Neuronal stem cell (in vitro differentiated cells): ENCODE measurements at regions not wholly inside any gene's neighbourhood (a gene's known extent, or its start where the extent isn't known, plus 50 kb on each side); places are given as distances from the start of the nearest gene placed in this dataset.

Source experiments
- DNase-seq: peaks from one replicate; pipeline ENCODE4 v3.0.0-alpha.2; 2013; ENCODE audit warnings: low spot score
- H2AFZ ChIP-seq: one replicate; pipeline ENCODE4 v1.6.1; 2013; ENCODE audit warnings: mild to moderate bottlenecking, low read length, inconsistent platforms
- H2AK5ac ChIP-seq: 2 replicates; pipeline ENCODE4 v1.6.1; 2013; ENCODE audit warnings: low read depth, mild to moderate bottlenecking, inconsistent platforms, low read length, moderate library complexity, mixed read lengths
- H2BK120ac ChIP-seq: 2 replicates; pipeline ENCODE4 v1.6.1; 2013; ENCODE audit warnings: low read depth, mild to moderate bottlenecking, inconsistent platforms, low read length, moderate library complexity, mixed read lengths
- H2BK12ac ChIP-seq: one replicate; pipeline ENCODE4 v1.6.1; 2013; ENCODE audit warnings: low read length, inconsistent platforms
- H2BK15ac ChIP-seq: 2 replicates; pipeline ENCODE4 v1.6.1; 2013; ENCODE audit warnings: mild to moderate bottlenecking, low read length, inconsistent platforms, mixed read lengths
- H2BK5ac ChIP-seq: one replicate; pipeline ENCODE4 v1.6.1; 2013; ENCODE audit warnings: inconsistent platforms, mild to moderate bottlenecking, low read length, moderate library complexity
- H3K14ac ChIP-seq: one replicate; pipeline ENCODE4 v1.6.1; 2013; ENCODE audit warnings: low read length, inconsistent platforms
- H3K18ac ChIP-seq: 2 replicates; pipeline ENCODE4 v1.6.1; 2013; ENCODE audit warnings: low read length, inconsistent platforms
- H3K23ac ChIP-seq: 2 replicates; pipeline ENCODE4 v1.6.1; 2013; ENCODE audit warnings: low read depth, mild to moderate bottlenecking, mixed read lengths, low read length, inconsistent platforms; ENCODE audit not compliant: poor library complexity
- H3K27ac ChIP-seq: replicated peaks from 3 replicates; pipeline ENCODE4 v1.5.1; 2013; ENCODE audit warnings: low read length, inconsistent platforms
- H3K27me3 ChIP-seq, 3 experiments: 2 replicates each; pipeline ENCODE4 v1.6.1; 2013; ENCODE audit warnings: low read length in 3 of 3, mild to moderate bottlenecking in 2 of 3, inconsistent platforms in 1 of 3, low read depth in 1 of 3, mixed read lengths in 1 of 3, moderate library complexity in 1 of 3; ENCODE audit not compliant: control insufficient read depth in 3 of 3, insufficient read depth in 3 of 3
- H3K36me3 ChIP-seq, 2 donors: replicated peaks in 1 of 2; 2 replicates each; pipeline ENCODE4 v1.6.1; 2013; ENCODE audit warnings: low read length in 2 of 2; ENCODE audit not compliant: control insufficient read depth in 2 of 2, insufficient read depth in 2 of 2
- H3K4ac ChIP-seq: 2 replicates; pipeline ENCODE4 v1.6.1; 2013; ENCODE audit warnings: inconsistent platforms, mild to moderate bottlenecking, low read length, moderate library complexity
- H3K4me1 ChIP-seq, 2 donors: 1 replicate in 1 of 2; 2 replicates in 1 of 2; pipeline ENCODE4 v1.6.1; 2013; ENCODE audit warnings: low read length in 2 of 2, low read depth in 1 of 2; ENCODE audit not compliant: control insufficient read depth in 2 of 2, insufficient read depth in 1 of 2
- H3K4me2 ChIP-seq: one replicate; pipeline ENCODE4 v1.6.1; 2013; ENCODE audit warnings: mild to moderate bottlenecking, low read length, inconsistent platforms; ENCODE audit not compliant: insufficient read depth, poor library complexity, severe bottlenecking
- H3K4me3 ChIP-seq, 2 donors: 2 replicates each; pipeline ENCODE4 v1.5.1; 2013; ENCODE audit warnings: low read length in 2 of 2, mild to moderate bottlenecking in 2 of 2, inconsistent platforms in 1 of 2, moderate library complexity in 1 of 2
- H3K79me1 ChIP-seq: one replicate; pipeline ENCODE4 v1.6.1; 2013; ENCODE audit warnings: low read depth, mild to moderate bottlenecking, inconsistent platforms, low read length, moderate library complexity
- H3K9ac ChIP-seq: one replicate; pipeline ENCODE4 v1.6.1; 2013; ENCODE audit warnings: mild to moderate bottlenecking, low read depth, low read length, inconsistent platforms; ENCODE audit not compliant: poor library complexity
- H3K9me3 ChIP-seq, 2 donors: replicated peaks in 1 of 2; 2 replicates each; pipeline versions ENCODE3 to v1.6.1; 2013; ENCODE audit warnings: low read length in 2 of 2, mild to moderate bottlenecking in 2 of 2, inconsistent platforms in 1 of 2, low read depth in 1 of 2, mixed read lengths in 1 of 2, moderate library complexity in 1 of 2; ENCODE audit not compliant: control insufficient read depth in 2 of 2, insufficient read depth in 1 of 2
- H4K8ac ChIP-seq: one replicate; pipeline ENCODE4 v1.6.1; 2013; ENCODE audit warnings: low read depth, mild to moderate bottlenecking, inconsistent platforms, low read length, moderate library complexity
- H4K91ac ChIP-seq: one replicate; pipeline ENCODE4 v1.6.1; 2013; ENCODE audit warnings: low read length, low read depth, mild to moderate bottlenecking, inconsistent platforms; ENCODE audit not compliant: poor library complexity
- WGBS, 2 donors: extraction: QIAGEN DNeasy Blood & Tissue Kit; methylation state at CpG; one replicate each; pipeline ENCODE4 v1.1.7; 2013; ENCODE audit warnings: missing lambda C conversion rate in 2 of 2, mixed read lengths in 1 of 2; ENCODE audit not compliant: insufficient read length in 2 of 2, insufficient replicate concordance in 1 of 2; ENCODE audit errors: extremely low coverage in 2 of 2; 5-methylcytosine and 5-hydroxymethylcytosine counted together

DNA sequence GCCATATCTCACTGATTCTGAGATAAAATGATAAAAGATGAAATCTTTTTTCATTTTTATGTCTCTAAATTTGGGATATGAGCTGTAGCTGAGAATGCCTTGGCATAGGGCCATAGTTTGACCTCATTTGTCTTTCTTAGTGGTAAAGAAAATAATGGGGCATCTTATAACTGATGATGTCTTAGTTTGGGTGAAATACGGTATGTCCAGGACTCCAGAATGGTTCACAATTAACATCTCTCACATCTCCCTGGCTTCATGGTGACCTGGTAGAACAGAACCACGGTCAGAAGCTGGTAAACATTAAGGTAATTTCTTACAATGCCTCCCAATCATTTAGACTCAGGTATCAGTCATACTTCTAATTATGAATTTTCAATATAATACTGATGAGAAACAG, 250.8 kb downstream of the MAT2B start:
- no peak overlapping the region for H4K8ac ChIP-seq
- WGBS, 2 donors, result no CpG with 5 or more reads among the region's 2 CpGs
- no peaks in the 10 kb centered on the region for H3K27me3 ChIP-seq
- no peaks in the 10 kb centered on the region for H3K36me3 ChIP-seq
- H3K14ac ChIP-seq, result no peak overlapping the region
- H2BK5ac ChIP-seq, result no peak overlapping the region
- H4K91ac ChIP-seq, result no peak overlapping the region
- H3K18ac ChIP-seq, result no peak overlapping the region
- no peak overlapping the region for H3K4me3 ChIP-seq
- H3K79me1 ChIP-seq, result no peaks in the 10 kb centered on the region
- no peak overlapping the region for H2AFZ ChIP-seq
- no peak overlapping the region for H3K9ac ChIP-seq
- no peak overlapping the region for H3K4me2 ChIP-seq
- no peak overlapping the region for H3K4ac ChIP-seq
- H3K27ac ChIP-seq, result no peak overlapping the region
- H2BK120ac ChIP-seq, result no peak overlapping the region
- H3K9me3 ChIP-seq, result no peaks in the 10 kb centered on the region
- DNase-seq, result no peak
- no peak overlapping the region for H2BK15ac ChIP-seq
- no peak overlapping the region for H2AK5ac ChIP-seq
- H2BK12ac ChIP-seq, result no peak overlapping the region
- H3K23ac ChIP-seq, result no peak overlapping the region
- H3K4me1 ChIP-seq, result no peaks in the 10 kb centered on the region

DNA sequence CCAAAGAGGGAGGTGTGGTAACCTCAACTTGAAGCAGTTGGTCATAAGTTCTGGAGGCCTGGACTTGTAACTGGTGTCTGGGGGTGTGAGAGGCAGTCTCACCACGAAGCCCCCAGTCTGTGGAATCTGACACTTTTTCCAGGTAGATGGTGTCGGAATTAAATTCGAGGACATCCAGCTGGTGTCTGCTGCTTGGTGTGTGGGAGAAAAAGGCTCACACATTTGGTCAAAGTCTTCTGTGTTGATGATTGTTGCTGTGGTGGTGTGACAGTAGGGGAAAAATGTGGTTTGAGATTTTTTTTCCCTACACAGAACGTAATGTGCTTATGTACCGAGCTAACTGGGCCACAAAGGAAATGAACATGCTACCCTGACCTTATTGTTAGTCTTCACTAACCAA, 251.9 kb downstream of the MAT2B start:
- Histone ChIP-seq H3K27me3 (no peaks in the 10 kb centered on the region), H3K9ac (no peak overlapping the region), H2AK5ac (no peak overlapping the region), H3K14ac (no peak overlapping the region), H3K4me3 (no peak overlapping the region), H2BK12ac (no peak overlapping the region), H3K18ac (no peak overlapping the region), H3K36me3 (no peaks in the 10 kb centered on the region), H3K4me1 (no peaks in the 10 kb centered on the region), H2BK15ac (no peak overlapping the region), H3K4ac (no peak overlapping the region), H3K27ac (no peak overlapping the region), H2BK120ac (no peak overlapping the region), H4K8ac (no peak overlapping the region), H3K23ac (no peak overlapping the region), H2AFZ (no peak overlapping the region), H4K91ac (no peak overlapping the region), H3K79me1 (no peaks in the 10 kb centered on the region), H2BK5ac (no peak overlapping the region), H3K9me3 (no peaks in the 10 kb centered on the region), H3K4me2 (no peak overlapping the region)
- WGBS, 2 donors, result no CpG with 5 or more reads among the region's 5 CpGs
- no peak for DNase-seq

DNA sequence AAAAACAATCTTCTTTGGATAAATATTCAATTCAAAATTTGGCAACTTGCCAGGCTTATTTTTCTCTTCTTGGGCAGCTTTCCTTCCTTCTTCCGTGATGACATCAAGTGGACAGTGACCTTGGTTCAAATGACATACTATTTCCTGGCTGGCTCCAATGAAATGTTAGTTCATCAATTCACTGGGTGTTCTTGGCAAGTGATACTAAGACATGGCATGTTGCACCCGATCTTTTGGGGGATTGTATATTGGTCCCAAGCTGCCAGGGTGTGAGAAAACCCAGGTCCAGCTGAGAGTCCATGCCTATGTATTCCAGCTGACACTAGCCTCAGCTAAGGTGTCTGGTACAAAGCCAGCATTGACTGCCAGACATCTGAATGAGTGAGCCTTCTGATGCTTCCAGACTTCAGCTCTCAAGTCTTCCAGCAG, 252.9 kb downstream of the MAT2B start:
- H3K27me3 ChIP-seq, result no peaks in the 10 kb centered on the region
- DNase-seq, result no peak
- no peaks in the 10 kb centered on the region for H3K36me3 ChIP-seq
- H3K23ac ChIP-seq, result no peak overlapping the region
- no peak overlapping the region for H2BK5ac ChIP-seq
- H2BK15ac ChIP-seq, result no peak overlapping the region
- no peak overlapping the region for H3K4me2 ChIP-seq
- H4K8ac ChIP-seq, result no peak overlapping the region
- H3K14ac ChIP-seq, result no peak overlapping the region
- H3K4ac ChIP-seq, result no peak overlapping the region
- no peak overlapping the region for H4K91ac ChIP-seq
- H3K79me1 ChIP-seq, result no peaks in the 10 kb centered on the region
- H3K9me3 ChIP-seq, result no peaks in the 10 kb centered on the region
- H3K4me3 ChIP-seq, result no peak overlapping the region
- no peak overlapping the region for H2AFZ ChIP-seq
- no peak overlapping the region for H3K27ac ChIP-seq
- H2AK5ac ChIP-seq, result no peak overlapping the region
- no peak overlapping the region for H2BK120ac ChIP-seq
- H3K9ac ChIP-seq, result no peak overlapping the region
- H3K18ac ChIP-seq, result no peak overlapping the region
- no CpG with 5 or more reads among the region's 2 CpGs for WGBS, 2 donors
- H2BK12ac ChIP-seq, result no peak overlapping the region
- no peaks in the 10 kb centered on the region for H3K4me1 ChIP-seq

DNA sequence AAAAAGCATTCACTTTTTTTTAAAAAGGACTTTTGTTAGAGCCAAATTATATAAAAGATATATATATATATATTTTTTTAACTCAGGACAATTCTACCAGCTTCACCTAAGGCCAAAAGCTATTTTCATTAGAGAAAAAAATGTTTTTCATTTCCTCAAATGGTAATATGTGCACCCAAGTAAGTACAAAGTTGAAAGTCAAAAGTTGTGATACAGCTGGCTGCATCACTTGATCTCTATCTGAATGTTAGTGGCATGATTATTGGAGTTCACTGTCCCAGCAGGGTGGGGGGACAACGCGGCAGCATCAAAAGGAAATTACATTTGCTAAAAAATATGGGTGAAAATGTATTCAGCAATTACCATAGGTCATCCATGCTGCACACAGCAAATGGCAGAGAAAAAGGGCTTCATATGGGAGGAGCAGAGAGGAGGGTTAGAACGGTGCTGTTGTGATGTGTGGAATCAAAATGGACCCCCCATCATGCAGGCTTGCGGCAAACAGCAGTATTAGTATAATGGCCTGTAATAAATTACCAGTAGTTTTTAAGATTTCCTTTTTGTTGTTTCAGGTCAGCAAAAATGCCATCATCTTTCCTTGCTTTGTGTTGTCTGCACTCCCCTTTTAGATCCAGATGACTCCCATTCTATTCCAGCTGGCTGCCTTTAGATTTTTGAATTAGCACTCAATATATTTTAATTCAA, 253.7 kb downstream of the MAT2B start:
- Histone ChIP-seq H2BK120ac (no peak overlapping the region), H3K4me3 (no peak overlapping the region), H3K23ac (no peak overlapping the region), H3K36me3 (no peaks in the 10 kb centered on the region), H4K91ac (no peak overlapping the region), H3K18ac (no peak overlapping the region), H3K4ac (no peak overlapping the region), H2AK5ac (no peak overlapping the region), H2AFZ (no peak overlapping the region), H3K14ac (no peak overlapping the region), H3K79me1 (no peaks in the 10 kb centered on the region), H3K9ac (no peak overlapping the region), H3K4me1 (no peaks in the 10 kb centered on the region), H3K9me3 (no peaks in the 10 kb centered on the region), H3K27me3 (no peaks in the 10 kb centered on the region), H2BK5ac (no peak overlapping the region), H2BK15ac (no peak overlapping the region), H3K27ac (no peak overlapping the region), H4K8ac (no peak overlapping the region), H2BK12ac (no peak overlapping the region), H3K4me2 (no peak overlapping the region)
- DNase-seq, result no peak
- WGBS, 2 donors, result no CpG with 5 or more reads among the region's 4 CpGs
